Gastrocnemius medialis (tissue), 4 donors: ENCODE measurements at regions not wholly inside any gene's neighbourhood (a gene's known extent, or its start where the extent isn't known, plus 50 kb on each side); places are given as distances from the start of the nearest gene placed in this dataset.

Source experiments
- ATAC-seq, 2 donors: fragments of 150-250 bp; one replicate each; pipeline ENCODE4 v1.9.1; 2016
- DNase-seq, 2 donors: peaks; one replicate each; pipeline ENCODE4 v3.0.0-alpha.2; 2019
- H3K27ac ChIP-seq, 4 donors: fragments of 200-600 bp; sonication (generic); 1 replicate in 1 of 4; 2 replicates in 3 of 4; pipeline ENCODE4 v1.5.1; 2016 to 2018; ENCODE audit warnings: mild to moderate bottlenecking in 2 of 4, moderate library complexity in 1 of 4
- H3K27me3 ChIP-seq, 3 donors: fragments of 200-600 bp; sonication (generic) in 2 of 3; 1 replicate in 1 of 3; 2 replicates in 2 of 3; pipeline versions ENCODE4 v1.5.1 to v1.6.0; 2016 to 2019; ENCODE audit warnings: mild to moderate bottlenecking in 1 of 3, moderate library complexity in 1 of 3
- H3K36me3 ChIP-seq, 2 donors: fragments of 200-600 bp; sonication (generic) in 1 of 2; one replicate each; pipeline ENCODE4 v1.5.1; 2017 to 2018
- H3K4me1 ChIP-seq, 2 donors: fragments of 200-600 bp; sonication (generic) in 1 of 2; one replicate each; pipeline ENCODE4 v1.5.1; 2016 to 2017; ENCODE audit warnings: mild to moderate bottlenecking in 2 of 2
- H3K4me3 ChIP-seq, 4 donors: fragments of 200-600 bp; sonication (generic) in 3 of 4; 1 replicate in 1 of 4; 2 replicates in 3 of 4; pipeline ENCODE4 v1.5.1; 2016 to 2019; ENCODE audit warnings: mild to moderate bottlenecking in 2 of 4
- H3K9me3 ChIP-seq, 3 donors: fragments of 200-600 bp; sonication (generic) in 2 of 3; 1 replicate in 1 of 3; 2 replicates in 2 of 3; pipeline ENCODE4 v1.5.1; 2016 to 2019
- POLR2A ChIP-seq, 2 donors: fragments of 450-650 bp; IDR thresholded peaks; one replicate each; pipeline ENCODE4 v1.6.1; 2017; ENCODE audit warnings: antibody characterized with exemption in 2 of 2, mild to moderate bottlenecking in 2 of 2, moderate library complexity in 2 of 2
- in situ Hi-C, 4 donors: fragments of 200-750 bp; cut with MboI; loops; one replicate each; pipeline versions ENCODE4 v1.15.0 to v1.8.0; 2017; ENCODE audit warnings: low sequenced_read_pairs in 4 of 4
- intact Hi-C: fragments of 100-400 bp; cut with DNase I; formaldehyde crosslinking; loops from one replicate; pipeline ENCODE4 v1.15.1; 2023; ENCODE audit warnings: low total_unique reads
- TF ChIP-seq, protein P1 (sequence below), 5 experiments: fragments of 450-650 bp in 3 of 5; fragments of 200-600 bp in 2 of 5; sonication (generic) in 2 of 5; IDR thresholded peaks in 4 of 5; conservative IDR thresholded peaks in 1 of 5; 1 replicate in 4 of 5; 2 replicates in 1 of 5; pipeline ENCODE4 v1.5.1; 2016 to 2019; ENCODE audit warnings: antibody characterized with exemption in 5 of 5, mild to moderate bottlenecking in 3 of 5, moderate library complexity in 3 of 5

DNA sequence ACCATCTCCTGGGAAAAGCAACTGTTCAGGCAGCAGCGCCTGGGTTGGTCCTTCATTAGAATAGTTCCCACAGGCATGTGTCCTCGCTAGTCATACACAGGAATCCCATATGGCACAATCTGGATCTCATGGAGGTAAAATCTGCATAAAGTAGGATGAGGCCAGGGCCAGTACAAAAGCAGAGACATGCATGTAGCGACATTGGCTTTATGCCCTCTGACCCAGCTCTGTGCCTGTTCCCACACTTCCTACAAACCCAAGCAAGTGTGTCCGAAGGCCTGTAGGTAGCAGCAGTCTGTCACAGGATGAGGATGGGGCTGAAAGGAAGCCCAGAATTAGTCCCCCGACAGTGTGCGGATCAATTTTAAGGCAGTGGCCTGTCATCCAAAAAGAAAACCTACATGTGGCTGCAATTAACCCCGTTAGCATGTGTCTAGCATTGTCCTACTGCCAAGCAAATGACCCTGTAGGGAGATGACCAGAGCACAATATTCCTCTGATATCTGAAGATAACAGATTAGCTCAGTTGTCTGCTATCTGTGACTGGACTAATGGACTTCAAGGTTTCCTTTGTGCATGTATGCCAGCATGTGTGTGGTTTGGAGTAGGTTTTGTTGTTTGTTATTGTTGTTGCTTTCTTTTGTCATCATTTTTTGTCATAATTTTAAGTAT lies 178.8 kb downstream of the TMEM161B start:
- intact Hi-C loops = no loop called here
- Histone ChIP-seq H3K4me1 (no peaks in the 10 kb centered on the region), H3K9me3 (no peaks in the 10 kb centered on the region), H3K4me3 (no peak overlapping the region), H3K36me3 (no peaks in the 10 kb centered on the region), H3K27ac (no peak overlapping the region), H3K27me3 (no peaks in the 10 kb centered on the region)
- no peak for DNase-seq
- ATAC-seq = no peak
- TF ChIP-seq, protein P1, sequence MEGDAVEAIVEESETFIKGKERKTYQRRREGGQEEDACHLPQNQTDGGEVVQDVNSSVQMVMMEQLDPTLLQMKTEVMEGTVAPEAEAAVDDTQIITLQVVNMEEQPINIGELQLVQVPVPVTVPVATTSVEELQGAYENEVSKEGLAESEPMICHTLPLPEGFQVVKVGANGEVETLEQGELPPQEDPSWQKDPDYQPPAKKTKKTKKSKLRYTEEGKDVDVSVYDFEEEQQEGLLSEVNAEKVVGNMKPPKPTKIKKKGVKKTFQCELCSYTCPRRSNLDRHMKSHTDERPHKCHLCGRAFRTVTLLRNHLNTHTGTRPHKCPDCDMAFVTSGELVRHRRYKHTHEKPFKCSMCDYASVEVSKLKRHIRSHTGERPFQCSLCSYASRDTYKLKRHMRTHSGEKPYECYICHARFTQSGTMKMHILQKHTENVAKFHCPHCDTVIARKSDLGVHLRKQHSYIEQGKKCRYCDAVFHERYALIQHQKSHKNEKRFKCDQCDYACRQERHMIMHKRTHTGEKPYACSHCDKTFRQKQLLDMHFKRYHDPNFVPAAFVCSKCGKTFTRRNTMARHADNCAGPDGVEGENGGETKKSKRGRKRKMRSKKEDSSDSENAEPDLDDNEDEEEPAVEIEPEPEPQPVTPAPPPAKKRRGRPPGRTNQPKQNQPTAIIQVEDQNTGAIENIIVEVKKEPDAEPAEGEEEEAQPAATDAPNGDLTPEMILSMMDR (IDR thresholded peaks at IDR 0.05 in 4 of 5, conservative IDR thresholded peaks at IDR 0.05 in 1 of 5) = no peak
- no peak for TF ChIP-seq POLR2A (IDR thresholded peaks at IDR 0.05)
- in situ Hi-C loops = no loop called here

DNA sequence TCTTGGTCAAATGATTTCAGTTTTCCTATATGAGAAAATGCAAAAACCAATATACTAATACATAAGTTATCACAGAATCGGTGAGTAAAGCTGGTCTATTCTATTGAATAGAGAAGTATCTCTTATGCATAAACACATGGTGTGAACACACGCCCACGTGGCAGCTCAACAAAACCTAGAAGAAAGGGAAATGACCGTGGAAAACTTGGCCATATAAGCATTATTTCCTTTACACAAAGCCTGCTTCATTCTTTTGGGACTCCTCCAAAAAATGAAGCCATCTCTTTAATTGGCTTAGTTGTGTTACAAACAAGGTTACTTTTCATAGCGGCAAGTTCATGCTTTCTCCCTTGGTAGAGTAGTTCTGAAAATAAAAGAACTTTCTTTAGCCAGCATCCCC lies 183.2 kb downstream of the TMEM161B start:
- no peak overlapping the region for H3K27ac ChIP-seq
- TF ChIP-seq, protein P1 (IDR thresholded peaks at IDR 0.05 in 4 of 5, conservative IDR thresholded peaks at IDR 0.05 in 1 of 5) = no peak
- TF ChIP-seq POLR2A (IDR thresholded peaks at IDR 0.05) = no peak
- in situ Hi-C loops = no loop called here
- no peak overlapping the region for H3K4me3 ChIP-seq
- no peaks in the 10 kb centered on the region for H3K4me1 ChIP-seq
- no peak for ATAC-seq
- H3K9me3 ChIP-seq = no peaks in the 10 kb centered on the region
- intact Hi-C loops = no loop called here
- H3K27me3 ChIP-seq = no peaks in the 10 kb centered on the region
- no peaks in the 10 kb centered on the region for H3K36me3 ChIP-seq
- no peak for DNase-seq

DNA sequence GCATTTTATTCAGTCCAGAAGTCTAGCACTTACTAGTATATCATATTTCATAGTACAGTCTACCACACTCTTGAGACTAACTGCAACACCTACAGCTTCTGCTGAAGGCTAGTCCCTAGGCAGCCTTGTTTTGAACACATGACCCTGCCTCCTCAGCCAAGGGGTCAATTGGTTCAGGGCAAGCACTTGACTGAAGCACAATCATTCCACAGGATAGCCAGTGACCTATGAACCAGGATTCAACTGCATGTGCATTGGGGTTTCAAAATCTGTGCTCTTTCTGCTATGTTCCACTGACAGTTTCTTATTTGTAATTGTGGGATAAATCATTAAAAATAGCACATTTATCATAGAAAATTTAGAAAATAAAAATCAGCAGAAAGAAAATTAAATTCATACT lies 186.8 kb downstream of the TMEM161B start:
- no peaks in the 10 kb centered on the region for H3K27me3 ChIP-seq
- no peak overlapping the region for H3K4me3 ChIP-seq
- no peaks in the 10 kb centered on the region for H3K4me1 ChIP-seq
- DNase-seq (no peak), ATAC-seq (no peak)
- H3K36me3 ChIP-seq = no peaks in the 10 kb centered on the region
- intact Hi-C loops = no loop called here
- in situ Hi-C loops = no loop called here
- no peaks in the 10 kb centered on the region for H3K9me3 ChIP-seq
- H3K27ac ChIP-seq = no peak overlapping the region
- TF ChIP-seq, protein P1 (IDR thresholded peaks at IDR 0.05 in 4 of 5, conservative IDR thresholded peaks at IDR 0.05 in 1 of 5) = no peak
- TF ChIP-seq POLR2A (IDR thresholded peaks at IDR 0.05) = no peak

DNA sequence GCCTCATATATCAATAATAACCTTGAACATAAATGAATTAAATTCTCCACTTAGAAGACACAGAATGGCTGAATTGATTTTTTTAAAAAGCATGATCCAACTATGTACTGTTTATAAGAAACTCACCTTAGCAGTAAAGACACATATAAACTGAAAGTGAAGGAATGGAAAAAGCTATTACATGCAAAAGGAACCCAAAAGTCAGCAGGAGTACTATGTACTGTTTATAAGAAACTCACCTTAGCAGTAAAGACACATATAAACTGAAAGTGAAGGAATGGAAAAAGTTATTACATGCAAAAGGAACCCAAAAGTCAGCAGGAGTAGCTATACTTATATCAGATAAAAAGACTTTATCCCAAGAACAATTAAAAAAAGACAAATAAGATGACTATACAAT lies 204.8 kb downstream of the TMEM161B start:
- Histone ChIP-seq H3K27me3 (no peaks in the 10 kb centered on the region), H3K27ac (no peak overlapping the region), H3K4me1 (no peaks in the 10 kb centered on the region), H3K36me3 (no peaks in the 10 kb centered on the region), H3K4me3 (no peak overlapping the region), H3K9me3 (no peaks in the 10 kb centered on the region)
- no peak for ATAC-seq
- TF ChIP-seq, protein P1 (IDR thresholded peaks at IDR 0.05 in 4 of 5, conservative IDR thresholded peaks at IDR 0.05 in 1 of 5) = no peak
- no peak for TF ChIP-seq POLR2A (IDR thresholded peaks at IDR 0.05)
- in situ Hi-C loops (no loop called here), intact Hi-C loops (no loop called here)
- DNase-seq = no peak

DNA sequence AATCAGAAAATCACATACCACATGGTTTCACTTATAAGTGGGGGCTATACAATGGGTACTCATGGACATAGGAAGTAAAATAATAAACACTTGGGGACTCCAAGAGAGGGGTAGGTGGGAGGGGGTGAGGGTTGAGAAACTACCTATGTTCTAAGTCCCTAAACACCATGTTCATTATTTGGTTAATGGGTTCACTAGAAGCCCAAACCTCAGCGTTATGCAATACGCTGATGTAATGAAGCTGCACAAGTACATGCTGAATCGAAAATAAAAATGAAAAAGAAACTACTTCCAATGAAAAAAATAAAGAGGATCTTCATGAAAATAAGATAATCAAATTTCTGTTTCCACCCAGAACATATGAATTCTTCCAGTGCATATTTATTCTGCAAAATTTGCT lies 208.5 kb downstream of the TMEM161B start:
- in situ Hi-C loops (no loop called here), intact Hi-C loops (no loop called here)

More for the DNA sequence above, 208.5 kb downstream of the TMEM161B start:
- Histone ChIP-seq H3K4me3 (no peak overlapping the region), H3K27ac (no peak overlapping the region), H3K27me3 (no peaks in the 10 kb centered on the region), H3K36me3 (no peaks in the 10 kb centered on the region), H3K9me3 (no peaks in the 10 kb centered on the region), H3K4me1 (no peaks in the 10 kb centered on the region)
- ATAC-seq = no peak
- TF ChIP-seq, protein P1 (IDR thresholded peaks at IDR 0.05 in 4 of 5, conservative IDR thresholded peaks at IDR 0.05 in 1 of 5) = no peak
- no peak for TF ChIP-seq POLR2A (IDR thresholded peaks at IDR 0.05)
- no peak for DNase-seq
